Cerebellar cortex (tissue), 1 donor: ENCODE measurements at regions not wholly inside any gene's neighbourhood (a gene's known extent, or its start where the extent isn't known, plus 50 kb on each side); places are given as distances from the start of the nearest gene placed in this dataset.
"Not testable (repeated sequence)": the region's sequence is repeated elsewhere in the genome, so short reads cannot be mapped to it uniquely, and the experiment has no call there.

Experiments
- DNase-seq: peaks from one replicate; pipeline ENCODE4 v3.0.0-alpha.2; 2015; ENCODE audit warnings: low spot score

- DNase-seq, result no peak
These were observed 458.8 kb downstream of the METTL4 start for GRCh38 chr18:2112435-2113045.

DNA sequence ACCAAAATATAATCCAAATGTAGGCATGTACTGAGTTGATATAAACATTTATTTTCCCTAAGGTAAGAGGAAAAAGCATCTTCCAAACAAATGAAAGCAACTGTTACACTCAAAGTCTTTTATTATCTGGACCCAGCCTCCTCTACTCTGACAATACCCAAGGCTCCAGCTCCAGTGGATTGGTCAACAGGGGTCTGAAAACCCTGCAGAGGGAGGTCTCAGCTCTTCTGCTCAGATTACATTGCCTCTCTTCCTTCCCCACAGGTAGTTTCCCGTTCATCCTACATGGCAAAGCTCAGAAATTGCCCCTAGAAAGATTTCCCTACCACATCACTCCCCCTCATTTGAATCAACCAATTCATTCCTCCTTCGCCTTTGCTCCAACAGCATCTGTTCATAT, 457.0 kb downstream of the METTL4 start:
- DNase-seq, result no peak

GRCh38 chr18:2114765-2115164, 456.5 kb downstream of the METTL4 start:
- DNase-seq, result no peak

DNA sequence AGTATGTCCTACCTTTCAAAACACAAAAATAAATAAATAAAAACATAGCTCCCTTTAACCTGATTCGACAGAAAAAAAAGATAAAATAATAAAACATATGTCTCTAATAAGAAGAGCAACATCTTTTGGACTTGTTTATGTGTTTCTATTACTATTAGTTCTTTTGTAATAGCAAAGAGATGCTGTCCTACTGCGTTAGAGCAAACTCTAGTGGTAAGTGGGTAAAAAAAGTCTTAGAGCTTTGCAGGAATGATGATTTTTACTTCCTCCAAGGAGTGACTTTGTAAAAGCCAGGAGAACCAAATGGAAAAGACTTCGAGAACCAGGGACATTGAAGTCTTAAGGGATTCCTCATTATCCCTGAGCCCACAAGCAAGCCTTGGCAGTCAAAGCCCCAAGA, 450.1 kb downstream of the METTL4 start:
- no peak for DNase-seq

GRCh38 chr18:2123077-2123476, 448.2 kb downstream of the METTL4 start:
- no peak for DNase-seq

- no peak for DNase-seq
These were observed 436.9 kb downstream of the METTL4 start for GRCh38 chr18:2134364-2134763.

- DNase-seq, result no peak
These were observed 436.0 kb downstream of the METTL4 start for GRCh38 chr18:2135309-2135708.

- DNase-seq, result no peak
These were observed 432.8 kb downstream of the METTL4 start for GRCh38 chr18:2138552-2138951.

- DNase-seq, result no peak
These were observed 431.6 kb downstream of the METTL4 start for GRCh38 chr18:2139691-2140090.

- DNase-seq, result no peak
These were observed 427.7 kb downstream of the METTL4 start for GRCh38 chr18:2143636-2144035.

DNA sequence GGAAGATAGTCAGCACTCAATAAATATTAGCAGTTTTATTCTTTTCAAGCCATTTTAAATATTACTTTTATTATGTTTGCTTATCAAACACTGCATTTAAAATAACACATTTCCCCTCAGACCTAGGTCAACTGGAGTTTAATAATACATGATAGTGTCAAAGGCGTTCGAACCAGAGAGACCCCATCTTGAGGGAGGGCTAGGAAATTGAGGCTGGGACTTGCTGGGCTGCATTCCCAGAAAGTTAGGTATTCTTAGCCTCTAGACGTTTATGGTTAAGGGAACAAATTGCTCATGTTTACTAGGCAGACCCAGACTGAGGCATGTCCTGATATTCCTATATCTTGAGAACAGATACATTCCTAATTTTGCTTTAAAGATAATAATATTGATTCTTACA, 426.5 kb downstream of the METTL4 start:
- no peak for DNase-seq

- DNase-seq, result no peak
These were observed 425.2 kb downstream of the METTL4 start for GRCh38 chr18:2146092-2146491.

GRCh38 chr18:2146754-2147153, 424.6 kb downstream of the METTL4 start:
- no peak for DNase-seq

DNA sequence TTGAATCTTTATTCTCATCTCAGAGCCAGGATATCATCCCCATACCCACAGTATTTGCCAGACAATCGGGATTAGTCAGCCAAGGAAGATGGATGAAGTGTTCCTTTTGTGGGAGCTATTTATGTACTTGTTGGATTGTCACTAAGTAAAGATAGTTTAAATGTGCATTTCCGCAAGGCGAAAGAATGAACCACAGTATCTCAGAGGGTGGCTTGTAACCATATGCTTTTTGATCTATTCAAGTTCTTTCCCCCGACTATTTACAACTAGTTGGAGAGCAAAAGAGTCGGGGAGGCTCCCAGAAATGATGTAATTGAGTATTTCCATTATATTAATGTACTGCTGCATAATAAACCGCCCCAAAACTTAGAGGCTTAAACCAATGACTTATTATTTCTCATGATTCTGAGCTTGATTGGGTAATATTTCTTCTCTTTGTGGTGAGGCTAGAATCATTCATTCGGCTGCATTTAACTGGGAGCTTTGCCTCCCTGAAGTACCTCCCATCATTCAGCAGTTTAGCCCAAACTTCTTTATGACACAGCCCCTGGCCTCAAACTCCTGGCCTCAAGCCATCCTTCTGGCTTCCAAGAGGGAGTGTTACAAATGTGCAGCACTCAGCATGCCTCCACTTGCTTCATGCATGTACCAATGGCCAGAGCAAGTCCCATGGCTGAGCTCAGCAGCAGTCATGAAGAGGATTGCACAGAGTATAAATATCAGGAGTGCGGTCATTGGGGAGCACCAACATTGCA, 423.7 kb downstream of the METTL4 start:
- no peak for DNase-seq

DNA sequence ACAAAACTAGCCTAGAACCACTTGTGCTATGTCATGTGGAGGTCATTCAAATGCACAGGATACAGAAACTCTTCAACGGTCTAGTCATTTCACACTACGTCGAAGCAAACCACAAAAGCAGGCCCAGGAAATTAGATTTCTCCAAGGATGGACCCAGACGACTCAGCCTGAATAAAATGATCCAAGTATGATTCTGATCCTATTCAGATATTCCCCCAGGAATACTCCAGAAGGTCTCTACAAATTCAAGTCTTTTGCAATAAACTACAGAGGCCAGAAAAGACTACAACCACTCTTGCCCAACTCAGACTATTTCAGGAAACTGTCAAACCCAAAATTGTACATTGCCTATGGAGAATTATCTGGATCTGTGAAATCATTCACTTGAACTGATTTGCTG, 422.5 kb downstream of the METTL4 start:
- no peak for DNase-seq

DNA sequence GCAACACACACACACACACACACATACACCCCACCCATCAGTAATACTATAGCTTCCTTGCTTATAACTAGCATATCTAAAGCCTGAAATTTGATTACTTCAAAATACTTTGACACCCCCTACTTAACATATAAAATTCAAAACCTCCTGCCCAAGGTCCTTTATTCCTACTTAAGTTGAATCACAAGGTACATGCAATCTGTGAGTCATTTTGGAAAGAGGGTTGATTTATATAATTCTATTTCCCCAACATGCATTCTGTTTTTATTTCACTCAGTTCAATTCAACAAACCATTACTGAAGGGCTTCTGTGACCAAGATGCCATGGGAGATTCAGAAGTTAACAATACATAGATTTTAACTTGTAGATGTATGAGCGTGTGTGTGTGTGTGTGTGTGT, 420.7 kb downstream of the METTL4 start:
- DNase-seq, result no peak

- no peak for DNase-seq
These were observed 417.0 kb downstream of the METTL4 start for GRCh38 chr18:2154278-2154677.

DNA sequence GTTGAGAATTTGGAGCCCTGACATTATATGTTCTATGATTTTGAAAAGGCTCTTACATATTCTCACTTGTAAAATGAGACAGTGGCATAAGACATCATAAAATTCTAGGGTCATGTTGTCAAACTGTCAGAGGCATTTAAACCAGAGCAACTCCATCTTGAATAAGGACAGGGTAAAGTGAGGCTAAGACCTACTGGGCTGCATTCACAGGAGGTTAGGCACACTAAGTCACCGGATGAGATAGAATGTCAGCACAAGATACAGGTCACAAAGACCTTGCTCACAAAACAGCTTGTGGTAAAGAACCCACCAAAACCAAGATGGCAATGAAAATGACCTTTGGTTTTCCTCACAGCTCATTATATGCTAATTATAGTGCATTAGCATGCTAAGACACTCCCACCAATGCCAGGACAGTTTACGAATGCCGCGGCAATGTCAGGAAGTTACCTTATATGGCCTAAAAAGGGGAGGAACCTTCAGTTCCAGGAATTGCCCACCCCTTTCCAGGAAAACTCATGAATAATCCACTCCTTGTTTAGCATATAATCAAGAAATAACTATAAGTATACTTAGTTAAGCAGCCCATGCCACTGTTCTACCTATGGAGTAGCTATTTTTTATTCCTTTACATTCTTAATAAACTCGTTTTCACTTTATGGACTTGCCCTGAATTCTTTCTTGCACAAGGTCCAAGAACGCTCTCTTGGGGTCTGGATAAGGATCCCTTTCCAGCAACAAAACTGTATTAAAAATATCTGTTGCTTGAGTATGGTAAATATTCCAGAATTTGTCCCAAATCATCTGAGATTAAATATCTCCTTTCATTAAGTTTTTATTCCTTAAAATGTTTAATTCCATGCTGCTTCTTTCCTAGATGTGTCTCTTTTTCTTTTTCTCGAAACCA, 406.4 kb downstream of the METTL4 start:
- DNase-seq, result no peak

- not testable (repeated sequence) for DNase-seq
These were observed 404.4 kb downstream of the METTL4 start for GRCh38 chr18:2166876-2167275.

GRCh38 chr18:2168022-2168421, 403.3 kb downstream of the METTL4 start:
- no peak for DNase-seq

DNA sequence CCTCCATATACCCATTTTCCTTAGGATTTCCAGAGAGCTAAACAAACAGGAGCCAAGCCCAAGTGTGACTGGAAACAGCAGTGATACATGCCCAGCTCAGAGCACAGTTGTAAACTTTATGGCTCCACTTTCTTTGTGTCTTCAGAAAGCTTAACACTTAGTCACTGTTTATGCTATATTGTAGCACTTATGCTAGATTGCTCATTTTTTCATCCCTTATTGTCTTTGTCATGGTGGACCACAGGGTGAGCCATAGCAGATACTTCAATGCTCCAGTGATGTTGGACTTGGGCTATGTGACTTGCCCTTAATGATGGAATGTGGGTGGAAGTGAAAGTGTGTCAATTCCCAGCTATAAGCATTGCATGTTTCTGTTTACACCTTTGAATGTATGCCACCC, 401.6 kb downstream of the METTL4 start:
- DNase-seq, result no peak

GRCh38 chr18:2171840-2172625, 399.3 kb downstream of the METTL4 start:
- no peak for DNase-seq
